ENCODE measurements at regions not wholly inside any gene's neighbourhood (a gene's known extent, or its start where the extent isn't known, plus 50 kb on each side); places are given as distances from the start of the nearest gene placed in this dataset.
"Not testable (repeated sequence)": the region's sequence is repeated elsewhere in the genome, so short reads cannot be mapped to it uniquely, and the experiment has no call there.

- H3K14ac ChIP-seq (ENCODE audit: insufficient read length); H2AFZ ChIP-seq (ENCODE audit: low read length); H2BK120ac ChIP-seq (replicated peaks; ENCODE audit: low read depth, low read length); H3K9me3 ChIP-seq (ENCODE audit: insufficient read depth in 2 of 2, low read depth in 1 of 2, low read length in 1 of 2); H2BK20ac ChIP-seq (ENCODE audit: low read length); H2BK12ac ChIP-seq (ENCODE audit: low read depth, low read length); H3K23me2 ChIP-seq (ENCODE audit: low read depth, low read length); H3K27ac ChIP-seq (ENCODE audit: low read depth, low read length); H4K91ac ChIP-seq (replicated peaks; ENCODE audit: insufficient read length, low read length); H2BK5ac ChIP-seq (ENCODE audit: low read depth, low read length); POLR2A ChIA-PET (ENCODE audit: partially characterized antibody); H2AK5ac ChIP-seq (ENCODE audit: low read depth, low read length); H4K5ac ChIP-seq (ENCODE audit: insufficient read length, low read depth, low read length); DNase-seq (ENCODE audit: low read depth in 1 of 2, low spot score in 2 of 2); H3K4me3 ChIP-seq (ENCODE audit: extremely low read depth in 1 of 4, insufficient read depth in 2 of 4, low read depth in 3 of 4, low read length in 4 of 4); CTCF ChIA-PET (ENCODE audit: partially characterized antibody); H3K9ac ChIP-seq (replicated peaks in 1 of 4; ENCODE audit: extremely low read depth in 1 of 4, low read depth in 3 of 4, low read length in 3 of 4); H3K18ac ChIP-seq (ENCODE audit: extremely low read depth, low read length); H3K4ac ChIP-seq (replicated peaks; ENCODE audit: insufficient read length, low read depth, low read length); H3K4me1 ChIP-seq (replicated peaks in 1 of 4; ENCODE audit: control insufficient read depth in 3 of 4, insufficient read depth in 4 of 4, low read length in 3 of 4); H4K8ac ChIP-seq (ENCODE audit: extremely low read depth, insufficient read depth, low read length); H3K23ac ChIP-seq (ENCODE audit: insufficient read length); H2BK15ac ChIP-seq (ENCODE audit: low read length); H3K27me3 ChIP-seq (replicated peaks in 1 of 4; ENCODE audit: control insufficient read depth in 3 of 4, extremely low read depth in 1 of 4, insufficient read depth in 3 of 4, low read length in 3 of 4); H4K20me1 ChIP-seq (replicated peaks in 1 of 2; ENCODE audit: control insufficient read depth in 1 of 2, insufficient read depth in 2 of 2, low read length in 2 of 2); H3K79me1 ChIP-seq (ENCODE audit: low read depth, low read length); H3K56ac ChIP-seq (replicated peaks; ENCODE audit: insufficient read length, low read depth, low read length): not testable (repeated sequence)
- FAIRE-seq = peak; percentile 97
- Histone ChIP-seq H3K4me2 (ENCODE audit: insufficient read depth in 1 of 2, low read depth in 2 of 2, low read length in 2 of 2) (peak overlapping the region in 1 of 2 experiments; percentile 33; a peak in 1 of 4 replicates), H3K79me2 (ENCODE audit: control insufficient read depth in 1 of 2, insufficient read depth in 2 of 2, low read length in 2 of 2) (peaks cover 0 to 33% of the 10 kb centered on the region in 2 experiments; a peak in 3 of 4 replicates), H3K36me3 (ENCODE audit: control insufficient read depth in 2 of 4, insufficient read depth in 4 of 4, low read length in 3 of 4) (peaks cover 0 to 12% (median 5%) of the 10 kb centered on the region in 4 experiments; a peak in 5 of 8 replicates)
- 0% methylated on average over 2 of the region's 4 CpGs; no CpG with 5 or more reads in 1 of the 2 experiments for WGBS, 2 experiments (ENCODE audit: extremely low coverage in 1 of 2, insufficient coverage in 1 of 2, insufficient read length in 1 of 2, insufficient replicate concordance in 2 of 2, low coverage in 1 of 2, low lambda C conversion rate in 2 of 2, missing lambda C conversion rate in 1 of 2)
- TF ChIP-seq TEAD4 (IDR thresholded peaks at IDR 0.05; ENCODE audit: low read depth, low read length) = 0 out of 2 replicates have a peak, but pooled peaks have one; percentile 9
These were observed 408.6 kb upstream of the AMELY start for GRCh38 chrY:7320171-7320570.

All from H1 (cell line).